ENCODE measurements at regions not wholly inside any gene's neighbourhood (a gene's known extent, or its start where the extent isn't known, plus 50 kb on each side); places are given as distances from the start of the nearest gene placed in this dataset.

DNA sequence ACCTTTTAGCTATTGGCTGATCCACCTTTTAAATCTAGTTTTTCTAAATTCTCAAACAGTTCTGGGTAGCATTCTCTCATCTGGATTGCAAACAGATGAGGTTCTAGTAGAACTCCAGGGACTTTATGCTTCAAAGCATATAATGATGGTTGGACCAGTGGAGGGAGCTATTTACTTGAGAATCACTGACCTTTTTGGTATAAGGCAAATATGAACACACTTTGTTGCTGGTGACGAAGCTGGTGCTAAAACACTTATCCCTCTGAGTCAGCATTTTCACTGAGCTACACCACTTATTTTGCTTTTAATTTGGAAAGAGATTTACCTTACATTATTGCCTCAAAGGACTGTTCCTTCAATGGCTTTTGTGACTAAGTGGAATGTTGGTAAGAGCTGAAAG lies 58.6 kb upstream of the SLITRK3 start:
- TF ChIP-seq JUND (IDR thresholded peaks at IDR 0.05): no peak
- TF ChIP-seq TCF12 (IDR thresholded peaks at IDR 0.05): no peak
- no peak for TF ChIP-seq SIN3A (IDR thresholded peaks at IDR 0.05; ENCODE audit: borderline replicate concordance, low read depth, low read length)
- TF ChIP-seq POLR2AphosphoS5 (IDR thresholded peaks at IDR 0.05; ENCODE audit: low read depth, low read length): no peak
- TF ChIP-seq, protein P1, sequence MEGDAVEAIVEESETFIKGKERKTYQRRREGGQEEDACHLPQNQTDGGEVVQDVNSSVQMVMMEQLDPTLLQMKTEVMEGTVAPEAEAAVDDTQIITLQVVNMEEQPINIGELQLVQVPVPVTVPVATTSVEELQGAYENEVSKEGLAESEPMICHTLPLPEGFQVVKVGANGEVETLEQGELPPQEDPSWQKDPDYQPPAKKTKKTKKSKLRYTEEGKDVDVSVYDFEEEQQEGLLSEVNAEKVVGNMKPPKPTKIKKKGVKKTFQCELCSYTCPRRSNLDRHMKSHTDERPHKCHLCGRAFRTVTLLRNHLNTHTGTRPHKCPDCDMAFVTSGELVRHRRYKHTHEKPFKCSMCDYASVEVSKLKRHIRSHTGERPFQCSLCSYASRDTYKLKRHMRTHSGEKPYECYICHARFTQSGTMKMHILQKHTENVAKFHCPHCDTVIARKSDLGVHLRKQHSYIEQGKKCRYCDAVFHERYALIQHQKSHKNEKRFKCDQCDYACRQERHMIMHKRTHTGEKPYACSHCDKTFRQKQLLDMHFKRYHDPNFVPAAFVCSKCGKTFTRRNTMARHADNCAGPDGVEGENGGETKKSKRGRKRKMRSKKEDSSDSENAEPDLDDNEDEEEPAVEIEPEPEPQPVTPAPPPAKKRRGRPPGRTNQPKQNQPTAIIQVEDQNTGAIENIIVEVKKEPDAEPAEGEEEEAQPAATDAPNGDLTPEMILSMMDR (IDR thresholded peaks at IDR 0.05): no peak
- no peak for TF ChIP-seq MXI1 (IDR thresholded peaks at IDR 0.05; ENCODE audit: low read depth, low read length)
- TF ChIP-seq TAF1 (IDR thresholded peaks at IDR 0.05; ENCODE audit: borderline replicate concordance, low read depth, low read length): no peak
- TF ChIP-seq RAD21 (IDR thresholded peaks at IDR 0.05; ENCODE audit: low read length): peak; percentile 43

Data from SK-N-SH (cell line).